ENCODE measurements at regions not wholly inside any gene's neighbourhood (a gene's known extent, or its start where the extent isn't known, plus 50 kb on each side); places are given as distances from the start of the nearest gene placed in this dataset.

GRCh38 chr12:59318940-59319339 is 276.9 kb upstream of the SLC16A7 start:
- TF ChIP-seq USF2 (IDR thresholded peaks at IDR 0.05; ENCODE audit: borderline replicate concordance, low read depth, low read length) (no peak), EZH2 (IDR thresholded peaks at IDR 0.05; ENCODE audit: borderline replicate concordance, control insufficient read depth, low read depth, low read length) (no peak), SMC3 (IDR thresholded peaks at IDR 0.05; ENCODE audit: borderline replicate concordance, low read length) (no peak), CTCF (IDR thresholded peaks at IDR 0.05 in 2 of 3, conservative IDR thresholded peaks at IDR 0.05 in 1 of 3; ENCODE audit: control insufficient read depth in 2 of 3, extremely low read depth in 1 of 3, insufficient read depth in 1 of 3, low read depth in 3 of 3, low read length in 3 of 3) (no peak), ZZZ3 (IDR thresholded peaks at IDR 0.05; ENCODE audit: control insufficient read depth, insufficient read length, low read depth) (no peak), POLR2A (IDR thresholded peaks at IDR 0.05; ENCODE audit: low read depth, low read length) (no peak), LARP7 (IDR thresholded peaks at IDR 0.05) (no peak), ZSCAN29 (IDR thresholded peaks at IDR 0.05) (no peak), REST (IDR thresholded peaks at IDR 0.05; ENCODE audit: low read depth, low read length) (no peak), GABPA (IDR thresholded peaks at IDR 0.05; ENCODE audit: low read depth) (no peak), BCL11A (IDR thresholded peaks at IDR 0.05; ENCODE audit: low read depth, low read length) (no peak), STAT3 (IDR thresholded peaks at IDR 0.05; ENCODE audit: low read depth, low read length) (no peak), RBBP5 (conservative IDR thresholded peaks at IDR 0.05) (no peak)

Measured in GM12878 (cell line).